HFF-Myc (cell line): ENCODE measurements at regions not wholly inside any gene's neighbourhood (a gene's known extent, or its start where the extent isn't known, plus 50 kb on each side); places are given as distances from the start of the nearest gene placed in this dataset.

Experiments used
- DNase-seq: peaks from one replicate; pipeline ENCODE4 v3.0.0-alpha.2; 2011; ENCODE audit warnings: low read depth; ENCODE audit errors: extremely low read depth
- H3K4me3 ChIP-seq: replicated peaks from 2 replicates; pipeline ENCODE4 v1.5.1; 2011; ENCODE audit warnings: low read depth, mild to moderate bottlenecking, control low read depth, low read length
- CTCF ChIP-seq: IDR thresholded peaks from 2 replicates; pipeline ENCODE4 v1.5.1; 2012; ENCODE audit warnings: mild to moderate bottlenecking, low read depth, low read length, control low read depth; ENCODE audit errors: missing control alignments

- no peak for TF ChIP-seq CTCF
- no peak overlapping the region for H3K4me3 ChIP-seq
- DNase-seq: no peak
These were observed 114.1 kb downstream of the ENGASE start for GRCh38 chr17:79188685-79189084.

DNA sequence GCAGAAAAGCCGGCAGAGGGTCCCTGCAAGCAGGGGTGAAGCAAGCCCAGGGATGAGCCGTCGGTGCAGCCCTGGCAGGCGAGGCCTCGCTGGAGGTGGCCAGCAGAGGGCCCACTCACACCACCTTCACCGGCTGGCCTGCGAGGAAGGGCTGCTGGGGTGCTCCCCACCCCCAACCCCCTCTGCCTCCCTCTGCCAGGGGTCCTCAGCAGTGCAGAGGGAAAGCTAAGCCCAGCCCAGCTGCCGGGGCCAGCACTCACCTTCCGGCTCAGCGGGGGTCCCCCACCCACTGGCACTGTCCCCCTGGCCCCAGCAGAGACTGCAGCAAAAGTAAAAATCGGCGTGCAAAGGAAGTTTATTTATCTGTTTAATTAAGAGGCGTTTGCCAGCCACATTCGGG lies 113.4 kb downstream of the ENGASE start:
- no peak for DNase-seq
- TF ChIP-seq CTCF: peak; percentile 61
- no peak overlapping the region for H3K4me3 ChIP-seq

GRCh38 chr17:79187186-79187585 lies 112.6 kb downstream of the ENGASE start:
- no peak for TF ChIP-seq CTCF
- DNase-seq: no peak
- H3K4me3 ChIP-seq: no peak overlapping the region

DNA sequence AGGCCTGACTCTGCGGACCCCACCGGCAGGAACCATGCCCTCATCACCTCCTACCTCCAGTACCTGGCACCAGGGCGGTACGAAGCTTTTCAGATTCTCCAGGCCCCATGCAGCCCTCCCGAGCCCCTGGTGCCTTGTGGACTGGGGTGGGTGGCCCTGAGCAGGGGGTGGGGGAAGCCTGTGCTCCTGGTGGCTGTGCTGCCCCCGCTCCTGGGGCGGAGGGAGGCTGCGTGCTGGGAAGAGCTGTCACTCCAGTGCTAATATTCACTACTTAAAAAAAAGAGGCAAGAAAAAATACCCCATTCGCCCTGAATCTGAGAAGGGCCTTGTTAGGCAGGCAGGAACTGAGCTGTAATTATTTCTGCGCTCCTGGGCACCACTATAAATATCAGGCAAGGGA lies 111.8 kb downstream of the ENGASE start:
- no peak overlapping the region for H3K4me3 ChIP-seq
- no peak for DNase-seq
- no peak for TF ChIP-seq CTCF

- H3K4me3 ChIP-seq: no peak overlapping the region
- TF ChIP-seq CTCF: no peak
- DNase-seq: no peak
These were observed 111.0 kb downstream of the ENGASE start for GRCh38 chr17:79185671-79186070.

GRCh38 chr17:79184219-79184618 lies 109.6 kb downstream of the ENGASE start:
- no peak overlapping the region for H3K4me3 ChIP-seq
- DNase-seq: no peak
- no peak for TF ChIP-seq CTCF
